Esophagus squamous epithelium (tissue), 5 donors: ENCODE measurements at regions not wholly inside any gene's neighbourhood (a gene's known extent, or its start where the extent isn't known, plus 50 kb on each side); places are given as distances from the start of the nearest gene placed in this dataset.

Experiments used
- DNase-seq: peaks from one replicate; lab custom pipeline; 2025; lab: John Stamatoyannopoulos, UW
- H3K27ac ChIP-seq, 4 donors: fragments of 200-600 bp; sonication (generic); one replicate each; pipeline ENCODE4 v1.5.1; 2016 to 2019; ENCODE audit warnings: mild to moderate bottlenecking in 1 of 4
- H3K27me3 ChIP-seq, 4 donors: fragments of 200-600 bp; sonication (generic); 1 replicate in 3 of 4; 2 replicates in 1 of 4; pipeline versions ENCODE4 v1.5.1 to v1.6.0; 2017 to 2021; ENCODE audit warnings: antibody characterized with exemption in 1 of 4
- H3K36me3 ChIP-seq, 3 donors: fragments of 200-600 bp; sonication (generic); one replicate each; pipeline ENCODE4 v1.5.1; 2016 to 2019
- H3K4me1 ChIP-seq, 3 donors: fragments of 200-600 bp; sonication (generic); one replicate each; pipeline ENCODE4 v1.5.1; 2017 to 2019
- H3K4me3 ChIP-seq, 4 donors: fragments of 200-600 bp; sonication (generic); 1 replicate in 3 of 4; 2 replicates in 1 of 4; pipeline ENCODE4 v1.5.1; 2016 to 2019; ENCODE audit warnings: mild to moderate bottlenecking in 2 of 4, moderate library complexity in 1 of 4
- H3K9me3 ChIP-seq, 3 donors: fragments of 200-600 bp; sonication (generic); one replicate each; pipeline ENCODE4 v1.5.1; 2016 to 2019
- POLR2A ChIP-seq, 4 donors: fragments of 450-650 bp; IDR thresholded peaks; one replicate each; pipeline ENCODE4 v1.6.1; 2017; ENCODE audit warnings: antibody characterized with exemption in 4 of 4, mild to moderate bottlenecking in 4 of 4, moderate library complexity in 3 of 4
- WGBS, 2 donors: methylation state at CpG; one replicate each; pipeline ENCODE4 v1.1.5; 2018; 5-methylcytosine and 5-hydroxymethylcytosine counted together
- intact Hi-C: fragments of 100-400 bp; cut with DNase I; formaldehyde crosslinking; loops from one replicate; pipeline ENCODE4 v1.15.0; 2022
- small RNA-seq, 4 donors: library from RNA; depleted of rRNA; stranded (forward); fragments of <200 nt; gene quantifications; one replicate each; pipeline ENCODE3, GENCODE V24; 2016
- TF ChIP-seq, protein P1 (sequence below), 6 experiments: fragments of 450-650 bp in 4 of 6; fragments of 200-600 bp in 2 of 6; sonication (generic) in 2 of 6; IDR thresholded peaks; one replicate each; pipeline ENCODE4 v1.5.1; 2016 to 2019; ENCODE audit warnings: antibody characterized with exemption in 6 of 6, mild to moderate bottlenecking in 4 of 6, moderate library complexity in 4 of 6
- donor health status: DM: yes; HTN: yes; CAD: no.

DNA sequence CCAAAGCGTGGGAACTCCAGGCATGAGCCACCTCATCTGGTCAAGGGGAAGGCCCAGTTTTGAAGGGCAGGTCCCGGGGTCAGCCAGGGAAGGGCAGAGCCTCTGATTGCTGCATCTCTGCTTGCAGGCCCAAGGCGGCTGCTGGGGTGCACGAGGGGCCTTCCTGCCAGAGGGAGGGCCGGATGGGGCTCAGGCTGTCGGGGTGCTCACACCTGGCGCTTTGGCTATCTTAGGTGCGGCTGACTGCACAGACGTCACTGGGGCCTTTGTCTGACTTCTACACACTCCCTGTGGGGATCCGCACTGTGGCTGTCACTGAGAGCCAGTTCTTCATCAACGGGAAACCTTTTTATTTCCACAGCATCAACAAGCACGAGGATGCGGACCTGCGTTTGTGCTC lies 68.7 kb downstream of the ZNF727 start:
- DNase-seq, result no peak
- TF ChIP-seq, protein P1, sequence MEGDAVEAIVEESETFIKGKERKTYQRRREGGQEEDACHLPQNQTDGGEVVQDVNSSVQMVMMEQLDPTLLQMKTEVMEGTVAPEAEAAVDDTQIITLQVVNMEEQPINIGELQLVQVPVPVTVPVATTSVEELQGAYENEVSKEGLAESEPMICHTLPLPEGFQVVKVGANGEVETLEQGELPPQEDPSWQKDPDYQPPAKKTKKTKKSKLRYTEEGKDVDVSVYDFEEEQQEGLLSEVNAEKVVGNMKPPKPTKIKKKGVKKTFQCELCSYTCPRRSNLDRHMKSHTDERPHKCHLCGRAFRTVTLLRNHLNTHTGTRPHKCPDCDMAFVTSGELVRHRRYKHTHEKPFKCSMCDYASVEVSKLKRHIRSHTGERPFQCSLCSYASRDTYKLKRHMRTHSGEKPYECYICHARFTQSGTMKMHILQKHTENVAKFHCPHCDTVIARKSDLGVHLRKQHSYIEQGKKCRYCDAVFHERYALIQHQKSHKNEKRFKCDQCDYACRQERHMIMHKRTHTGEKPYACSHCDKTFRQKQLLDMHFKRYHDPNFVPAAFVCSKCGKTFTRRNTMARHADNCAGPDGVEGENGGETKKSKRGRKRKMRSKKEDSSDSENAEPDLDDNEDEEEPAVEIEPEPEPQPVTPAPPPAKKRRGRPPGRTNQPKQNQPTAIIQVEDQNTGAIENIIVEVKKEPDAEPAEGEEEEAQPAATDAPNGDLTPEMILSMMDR (IDR thresholded peaks at IDR 0.05), result no peak
- H3K4me3 ChIP-seq, result no peak overlapping the region
- no peaks in the 10 kb centered on the region for H3K4me1 ChIP-seq
- H3K27me3 ChIP-seq, result no peaks in the 10 kb centered on the region
- WGBS, 2 donors, result 73 to 93% methylated on average over 3 of the region's 14 CpGs
- intact Hi-C loops, result no loop called here
- no peaks in the 10 kb centered on the region for H3K36me3 ChIP-seq
- H3K27ac ChIP-seq, result no peak overlapping the region
- peaks cover 0 to 60% (median 10%) of the 10 kb centered on the region in 3 donors for H3K9me3 ChIP-seq

DNA sequence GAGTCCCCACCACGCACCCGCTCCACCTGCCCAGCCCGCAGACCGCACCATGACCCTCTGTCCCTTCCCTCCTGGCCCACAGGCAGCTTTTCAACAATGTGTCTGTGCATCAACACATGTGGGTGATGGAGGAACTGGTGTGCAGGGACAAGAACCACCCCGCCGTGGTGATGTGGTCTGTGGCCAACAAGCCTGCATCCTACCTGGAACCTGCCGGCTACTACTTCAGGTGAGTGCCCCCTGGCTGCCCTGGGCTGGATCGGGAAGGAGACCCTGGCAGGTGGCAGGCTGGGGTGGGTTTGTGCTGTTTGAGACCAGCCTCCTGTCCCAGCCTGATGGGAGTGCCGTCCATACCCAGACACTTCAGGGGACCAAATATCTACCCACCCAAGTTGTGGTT lies 69.6 kb downstream of the ZNF727 start:
- DNase-seq, result no peak
- intact Hi-C loops, result no loop called here
- 92 to 98% methylated on average over 6 to 9 of the region's 9 CpGs for WGBS, 2 donors

DNA sequence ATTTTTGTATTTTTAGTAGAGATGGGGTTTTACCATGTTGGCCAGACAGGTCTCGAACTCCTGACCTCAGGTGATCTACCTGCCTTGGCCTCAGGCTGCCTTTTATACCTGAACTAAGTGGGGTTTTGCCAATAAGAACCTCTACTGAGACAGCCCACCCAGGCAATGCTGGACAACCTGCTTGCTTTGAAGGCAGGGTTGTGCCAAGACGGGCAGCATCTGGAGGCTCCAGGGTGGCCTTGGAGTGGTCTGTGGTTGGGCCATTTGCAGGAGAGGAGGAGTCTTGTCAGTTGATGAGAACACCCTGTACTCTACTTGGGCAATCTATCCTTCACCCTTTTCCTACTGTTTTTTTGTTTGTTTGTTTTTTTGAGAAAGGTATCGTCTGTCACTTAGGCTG lies 75.3 kb upstream of the ZNF735 start:
- intact Hi-C loops, result no loop called here
- DNase-seq, result no peak
- TF ChIP-seq POLR2A (IDR thresholded peaks at IDR 0.05), result no peak
- TF ChIP-seq, protein P1 (IDR thresholded peaks at IDR 0.05), result no peak
- Histone ChIP-seq H3K27me3 (no peaks in the 10 kb centered on the region), H3K36me3 (no peaks in the 10 kb centered on the region), H3K9me3 (peaks cover 0 to 64% (median 16%) of the 10 kb centered on the region in 3 donors), H3K4me1 (no peaks in the 10 kb centered on the region), H3K27ac (no peak overlapping the region), H3K4me3 (no peak overlapping the region)
- WGBS, 2 donors, result 49 to 53% methylated on average over 2 to 3 of the region's 3 CpGs

More for the DNA sequence above, 69.6 kb downstream of the ZNF727 start:
- H3K36me3 ChIP-seq, result no peaks in the 10 kb centered on the region
- no peaks in the 10 kb centered on the region for H3K4me1 ChIP-seq
- H3K27me3 ChIP-seq, result no peaks in the 10 kb centered on the region
- TF ChIP-seq POLR2A (IDR thresholded peaks at IDR 0.05), result no peak
- TF ChIP-seq, protein P1 (IDR thresholded peaks at IDR 0.05), result no peak
- H3K27ac ChIP-seq, result no peak overlapping the region
- peaks cover 0 to 68% (median 13%) of the 10 kb centered on the region in 3 donors for H3K9me3 ChIP-seq
- no peak overlapping the region for H3K4me3 ChIP-seq

Small RNA genes in the stretch of these regions (small RNA-seq; reads per million reads assigned to genes)
- 0 reads per million in 4 donors for gene MTND4LP2
